Left ventricle myocardium inferior (tissue), 1 donor: ENCODE measurements at regions not wholly inside any gene's neighbourhood (a gene's known extent, or its start where the extent isn't known, plus 50 kb on each side); places are given as distances from the start of the nearest gene placed in this dataset.

Source experiments
- DNase-seq: peaks from one replicate; pipeline ENCODE4 v3.0.0-alpha.2; 2020
- H3K27ac ChIP-seq: fragments of 200-600 bp; replicated peaks from 2 replicates; pipeline ENCODE4 v1.8.0; 2021
- H3K27me3 ChIP-seq: fragments of 200-600 bp; 2 replicates; pipeline ENCODE4 v1.8.0; 2021; ENCODE audit warnings: low read depth
- H3K36me3 ChIP-seq: fragments of 200-600 bp; 2 replicates; pipeline ENCODE4 v1.8.0; 2021
- H3K4me1 ChIP-seq: fragments of 200-600 bp; 2 replicates; pipeline ENCODE4 v1.8.0; 2021
- H3K4me3 ChIP-seq: fragments of 200-600 bp; 2 replicates; pipeline ENCODE4 v1.8.0; 2021; ENCODE audit warnings: mild to moderate bottlenecking, moderate library complexity
- H3K9me3 ChIP-seq: fragments of 200-600 bp; replicated peaks from 2 replicates; pipeline ENCODE4 v1.8.0; 2021
- CTCF ChIP-seq: fragments of 200-600 bp; IDR thresholded peaks from 2 replicates; pipeline ENCODE4 v1.8.0; 2021; ENCODE audit warnings: antibody characterized with exemption, mild to moderate bottlenecking, borderline replicate concordance
- intact Hi-C: fragments of 100-400 bp; cut with micrococcal nuclease; formaldehyde crosslinking; loops from one replicate; pipeline ENCODE4 v1.11.0; 2022
- donor health status: DM: no; HTN: yes; CAD: no; lungs with severe emphysema.

DNA sequence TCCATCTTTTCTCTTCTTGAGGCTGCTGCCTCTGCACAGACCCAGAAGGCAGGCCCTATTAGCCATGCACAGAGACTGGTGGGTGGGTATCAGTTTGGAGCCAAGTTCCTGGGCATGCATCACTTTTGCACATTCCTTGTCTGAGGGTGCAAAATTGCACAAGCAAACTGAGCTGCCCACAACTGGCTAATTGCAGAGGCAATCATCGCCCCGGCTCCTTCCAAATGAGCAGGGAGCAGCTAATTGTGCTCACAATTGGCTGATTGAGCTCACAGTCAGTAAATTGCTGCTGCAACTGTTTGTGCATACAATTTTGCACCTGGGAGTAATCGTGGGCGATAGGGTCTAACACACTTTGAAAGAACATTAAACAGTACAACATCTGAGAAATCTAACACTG is 511.4 kb downstream of the DHX35 start:
- no peaks in the 10 kb centered on the region for H3K9me3 ChIP-seq
- no peaks in the 10 kb centered on the region for H3K36me3 ChIP-seq
- no peak overlapping the region for H3K4me3 ChIP-seq
- no peaks in the 10 kb centered on the region for H3K27me3 ChIP-seq
- H3K27ac ChIP-seq = no peak overlapping the region
- TF ChIP-seq CTCF = no peak
- no peaks in the 10 kb centered on the region for H3K4me1 ChIP-seq
- intact Hi-C loops = no loop called here
- no peak for DNase-seq

DNA sequence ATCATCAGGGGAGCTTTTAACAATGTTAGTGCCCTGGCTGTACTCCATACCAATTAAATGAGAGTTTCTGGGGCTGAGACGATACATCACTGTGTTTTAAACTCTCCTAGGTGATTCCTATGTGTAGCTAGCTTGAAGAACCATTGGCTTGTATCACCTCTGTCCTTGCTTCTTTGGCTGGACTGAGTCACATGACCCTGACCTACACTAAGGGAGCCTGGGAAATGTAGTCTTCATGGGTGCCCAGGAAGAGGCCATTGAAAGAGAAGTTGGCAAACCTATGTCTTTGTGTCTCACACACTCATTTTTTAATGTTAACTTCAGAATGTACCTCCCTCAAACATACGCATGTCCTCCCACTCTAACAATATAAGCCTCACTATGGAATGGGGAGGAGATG is 506.6 kb downstream of the DHX35 start:
- DNase-seq = no peak
- H3K4me1 ChIP-seq = no peaks in the 10 kb centered on the region
- H3K4me3 ChIP-seq = no peak overlapping the region
- H3K27ac ChIP-seq = no peak overlapping the region
- H3K27me3 ChIP-seq = peaks cover 9% of the 10 kb centered on the region
- no peak for TF ChIP-seq CTCF
- peaks cover 8% of the 10 kb centered on the region for H3K9me3 ChIP-seq
- H3K36me3 ChIP-seq = no peaks in the 10 kb centered on the region
- intact Hi-C loops = no loop called here

- no peak overlapping the region for H3K4me3 ChIP-seq
- TF ChIP-seq CTCF = no peak
- no peaks in the 10 kb centered on the region for H3K36me3 ChIP-seq
- peaks cover 8% of the 10 kb centered on the region for H3K9me3 ChIP-seq
- H3K4me1 ChIP-seq = no peaks in the 10 kb centered on the region
- intact Hi-C loops = no loop called here
- H3K27me3 ChIP-seq = peaks cover 21% of the 10 kb centered on the region
- H3K27ac ChIP-seq = no peak overlapping the region
- no peak for DNase-seq
These were observed 502.1 kb downstream of the DHX35 start for GRCh38 chr20:39464238-39464637.

DNA sequence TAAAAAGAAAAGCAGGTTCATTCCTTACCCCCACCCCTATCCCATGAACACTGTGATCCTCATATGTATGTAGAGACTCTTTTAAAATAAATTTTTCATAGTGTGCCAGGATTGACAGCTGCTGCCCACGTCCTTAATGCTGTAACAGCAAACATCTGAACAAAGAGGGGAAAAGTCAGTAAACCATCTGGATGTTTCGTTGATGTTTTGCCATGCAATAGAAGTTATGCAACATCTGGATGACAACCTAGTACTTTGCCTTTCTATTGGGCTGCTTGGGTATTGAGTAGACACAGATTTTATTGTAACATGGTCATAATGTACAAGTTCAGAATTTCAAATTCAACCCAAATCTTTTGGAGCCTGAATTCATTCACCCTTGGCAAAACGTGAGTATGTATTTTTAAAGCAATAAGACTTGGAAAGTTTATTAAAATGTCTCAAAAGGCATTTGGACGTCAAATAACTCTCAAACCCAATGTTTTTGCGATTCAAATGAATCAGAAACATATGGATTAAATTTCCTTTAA is 500.3 kb downstream of the DHX35 start:
- intact Hi-C loops = no loop called here
- TF ChIP-seq CTCF = no peak

GRCh38 chr20:39458452-39458851 is 496.3 kb downstream of the DHX35 start:
- H3K36me3 ChIP-seq = no peaks in the 10 kb centered on the region
- H3K27me3 ChIP-seq = peaks cover 20% of the 10 kb centered on the region
- no peak overlapping the region for H3K27ac ChIP-seq
- intact Hi-C loops = no loop called here
- TF ChIP-seq CTCF = no peak
- H3K4me1 ChIP-seq = no peaks in the 10 kb centered on the region
- H3K9me3 ChIP-seq = no peaks in the 10 kb centered on the region
- no peak for DNase-seq
- no peak overlapping the region for H3K4me3 ChIP-seq

More for the DNA sequence above, 500.3 kb downstream of the DHX35 start:
- peaks cover 8% of the 10 kb centered on the region for H3K9me3 ChIP-seq
- no peak overlapping the region for H3K27ac ChIP-seq
- peaks cover 21% of the 10 kb centered on the region for H3K27me3 ChIP-seq
- DNase-seq = no peak
- H3K4me1 ChIP-seq = no peaks in the 10 kb centered on the region
- no peaks in the 10 kb centered on the region for H3K36me3 ChIP-seq
- no peak overlapping the region for H3K4me3 ChIP-seq
